Head of caudate nucleus (tissue), 42 donors: ENCODE measurements at regions not wholly inside any gene's neighbourhood (a gene's known extent, or its start where the extent isn't known, plus 50 kb on each side); places are given as distances from the start of the nearest gene placed in this dataset.
"Not testable (repeated sequence)": the region's sequence is repeated elsewhere in the genome, so short reads cannot be mapped to it uniquely, and the experiment has no call there.

ENCODE experiments used
- DNase-seq, 42 donors: peaks; one replicate each; pipeline versions ENCODE4 v3.0.0 to v3.0.0-alpha.2; 2020 to 2021; ENCODE audit warnings: mixed read lengths in 7 of 42
- intact Hi-C: fragments of 100-400 bp; cut with DNase I; formaldehyde crosslinking; loops from one replicate; pipeline ENCODE4 v1.15.0; 2022

DNA sequence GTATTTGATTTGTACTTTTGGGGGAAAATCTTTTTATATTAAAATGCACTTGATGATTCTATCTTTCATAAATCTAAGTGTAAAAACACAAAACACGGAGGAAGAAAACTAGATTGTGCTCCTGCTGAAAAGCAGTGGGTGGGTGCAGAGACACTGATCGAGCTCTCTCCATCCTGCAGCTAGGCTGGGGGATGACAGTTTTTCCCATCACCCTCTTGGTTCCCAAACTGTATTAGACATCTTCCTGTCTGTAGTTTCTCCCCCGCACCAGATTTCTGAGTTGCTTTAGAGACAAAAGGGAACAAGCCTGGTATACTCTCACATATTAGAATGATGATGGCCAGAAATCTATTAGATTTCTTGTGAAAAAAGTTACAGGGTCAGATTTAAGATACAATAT, 99.6 kb downstream of the FAM114A2 start:
- DNase-seq: peak in 32 of 42 donors; percentile 18 to 87 (median 52)
- intact Hi-C loops: no loop called here

DNA sequence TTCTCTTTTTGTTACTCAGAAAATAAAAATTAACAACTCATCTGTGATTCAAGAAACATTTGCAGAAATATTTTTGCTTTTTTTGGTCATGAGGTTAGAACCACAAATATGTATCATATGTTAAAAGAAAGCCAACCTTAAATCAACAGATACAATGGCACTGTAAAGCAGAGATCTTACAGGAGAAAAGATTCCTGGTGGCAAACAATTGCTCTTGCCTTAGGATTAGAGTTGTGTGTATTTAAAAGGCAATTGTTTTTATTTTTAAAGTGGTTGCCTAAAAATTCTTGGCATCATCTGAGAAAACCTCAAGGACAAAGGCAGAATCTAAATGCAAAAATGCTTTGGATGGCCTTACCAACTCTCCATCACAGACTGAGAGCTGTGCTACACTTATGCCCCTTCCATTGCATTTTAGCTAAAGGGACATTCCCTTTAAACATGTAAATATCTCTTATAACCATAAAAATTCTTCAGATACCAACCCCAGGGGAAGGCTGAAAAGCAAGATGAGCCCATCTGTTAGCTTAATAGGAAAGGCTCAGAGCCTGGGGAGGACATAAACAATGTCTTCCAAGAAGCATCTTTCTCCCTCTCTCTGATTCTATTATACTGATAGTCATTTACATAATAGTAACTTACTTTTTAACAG, 100.4 kb downstream of the FAM114A2 start:
- DNase-seq: no peak
- intact Hi-C loops: no loop called here

DNA sequence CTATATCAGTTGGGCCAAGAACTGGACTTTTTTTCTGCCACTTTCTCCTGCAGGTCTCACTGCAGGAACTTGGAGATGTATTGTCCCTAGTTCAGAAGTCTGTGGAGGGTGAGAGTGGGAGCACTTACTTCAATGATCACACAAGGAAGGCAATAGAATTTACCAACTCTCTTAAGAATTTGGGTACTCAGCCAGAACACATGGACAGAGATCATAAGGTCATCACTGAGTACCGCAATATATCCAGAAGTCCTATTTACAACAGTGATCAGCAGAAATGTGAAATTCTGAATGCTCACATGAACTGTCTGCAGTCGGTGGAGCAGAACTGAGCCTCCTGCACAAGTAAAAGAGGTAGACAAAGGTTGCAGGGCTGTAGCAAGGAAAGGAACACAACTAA, 101.0 kb downstream of the FAM114A2 start:
- intact Hi-C loops: no loop called here
- no peak for DNase-seq

DNA sequence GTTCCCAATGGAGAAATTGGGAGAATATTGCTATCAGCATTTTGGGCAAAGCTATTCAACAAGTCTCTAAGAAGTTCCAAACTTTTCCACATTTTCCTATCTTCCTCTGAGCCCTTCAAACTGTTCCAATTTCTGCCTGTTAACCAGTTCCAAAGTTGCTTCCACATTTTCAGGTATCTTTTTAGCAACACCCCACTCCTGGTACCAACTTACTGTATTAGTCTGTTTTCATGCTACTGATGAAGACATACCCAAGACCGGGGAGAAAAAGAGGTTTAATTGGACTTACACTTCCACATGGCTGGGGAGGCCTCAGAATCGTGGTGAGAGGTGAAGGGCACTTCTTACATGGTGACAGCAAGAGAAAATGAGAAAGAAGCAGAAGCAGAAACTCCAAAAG, 103.6 kb downstream of the FAM114A2 start:
- DNase-seq, intact Hi-C loops: not testable (repeated sequence)

DNA sequence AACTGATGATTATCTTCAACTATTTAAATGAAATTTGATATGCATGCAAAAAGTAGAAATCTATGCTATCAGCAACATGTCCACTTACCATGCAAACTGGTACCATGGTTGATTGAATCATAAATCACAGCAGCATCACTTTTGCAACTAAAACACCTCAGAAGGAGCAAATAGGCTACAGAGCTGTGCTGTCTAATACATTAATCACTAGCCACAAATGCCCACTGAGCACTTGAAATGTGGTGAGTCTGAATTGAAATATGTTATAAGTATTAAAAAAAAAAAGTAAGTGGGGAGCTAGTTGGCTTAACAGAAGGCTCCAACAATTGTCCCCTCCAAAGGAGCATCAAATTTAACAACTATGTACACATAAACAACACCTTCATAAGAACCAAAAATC, 112.5 kb downstream of the FAM114A2 start:
- no peak for DNase-seq
- intact Hi-C loops: no loop called here

DNA sequence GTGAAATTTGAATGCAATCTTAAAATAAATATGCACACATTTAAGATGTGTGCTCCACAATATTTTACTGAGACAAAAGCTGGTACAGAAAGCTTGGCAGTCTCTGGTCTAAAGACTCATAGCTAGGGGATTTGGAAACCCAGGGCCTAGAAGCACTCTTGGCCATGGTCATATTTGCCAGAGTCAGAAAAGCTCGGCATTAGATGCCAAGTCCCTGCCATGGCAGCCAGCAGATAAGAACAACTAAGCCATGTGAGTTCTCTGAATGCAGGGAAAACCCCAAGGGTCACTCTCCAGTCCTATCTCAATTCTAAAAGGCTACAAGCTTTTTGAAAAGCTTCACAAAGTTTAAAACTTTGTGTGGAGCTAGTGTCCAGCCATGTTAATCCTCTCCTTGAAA, 119.5 kb downstream of the FAM114A2 start:
- no peak for DNase-seq
- intact Hi-C loops: no loop called here

DNA sequence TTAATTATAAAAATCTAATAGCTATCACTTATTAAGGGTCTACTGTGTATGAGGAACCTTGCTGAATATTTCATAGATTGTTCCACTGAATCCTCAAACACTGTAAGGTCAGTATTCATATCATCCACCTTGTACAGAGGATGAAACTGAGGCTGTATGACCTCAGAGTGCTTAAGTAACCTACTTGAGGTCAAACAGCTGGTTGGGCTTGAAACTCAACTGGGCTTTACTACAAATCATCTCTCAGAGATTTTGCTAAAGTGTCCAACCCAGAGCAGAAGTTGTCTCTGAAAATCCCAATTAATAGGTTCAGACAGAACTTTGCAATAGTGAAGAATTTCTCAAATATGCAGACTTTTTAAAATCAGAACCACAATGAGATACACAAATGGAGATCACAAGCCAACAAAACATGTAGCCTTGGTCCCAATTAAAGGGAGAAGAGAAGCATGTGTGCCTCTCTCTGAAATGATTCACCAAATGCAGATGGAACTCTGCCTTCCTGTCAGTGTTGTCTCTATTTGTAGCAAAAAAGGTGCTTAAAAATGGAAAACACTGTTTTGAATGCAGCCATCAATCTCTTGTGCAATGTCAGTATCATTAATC, 131.4 kb downstream of the FAM114A2 start:
- intact Hi-C loops: no loop called here
- DNase-seq: no peak

DNA sequence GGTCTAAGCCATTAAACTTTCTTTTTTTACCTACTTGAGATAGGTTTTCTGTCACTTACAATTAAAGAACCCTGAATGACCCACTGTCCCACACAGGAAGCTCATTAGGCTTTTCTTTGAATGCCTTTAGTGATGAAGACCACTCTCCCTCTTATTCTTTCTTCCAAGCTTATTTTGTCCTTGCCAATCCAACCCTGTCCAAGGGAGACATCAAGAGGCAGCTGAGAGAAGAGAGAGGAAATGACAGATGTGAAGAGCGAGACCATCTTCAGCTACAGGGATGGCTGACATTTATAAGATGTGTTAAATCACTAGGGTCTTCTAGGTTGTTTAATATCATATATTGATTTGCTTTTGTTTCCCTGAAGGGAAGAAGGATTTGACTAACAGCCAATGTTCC, 133.5 kb downstream of the FAM114A2 start:
- DNase-seq: no peak
- intact Hi-C loops: no loop called here

DNA sequence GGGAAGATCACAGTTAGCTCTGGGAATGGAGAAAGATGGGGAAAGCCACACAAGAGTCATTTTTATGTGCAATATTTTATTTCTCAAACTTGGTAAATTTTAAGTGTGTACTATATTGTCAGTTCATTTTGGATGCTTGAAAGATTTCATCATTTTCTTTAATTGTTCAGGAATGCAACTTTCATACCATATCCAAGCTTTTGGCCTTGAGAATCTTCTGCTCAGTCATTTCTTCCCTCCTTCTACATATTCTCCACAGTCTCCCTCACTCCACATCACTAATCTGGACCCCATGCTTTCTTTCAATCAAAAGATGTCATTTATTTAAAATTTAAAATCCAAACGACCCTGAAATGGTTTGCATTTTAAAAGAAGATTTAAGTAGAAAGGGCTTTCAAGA, 135.4 kb downstream of the FAM114A2 start:
- intact Hi-C loops: no loop called here
- DNase-seq: no peak

DNA sequence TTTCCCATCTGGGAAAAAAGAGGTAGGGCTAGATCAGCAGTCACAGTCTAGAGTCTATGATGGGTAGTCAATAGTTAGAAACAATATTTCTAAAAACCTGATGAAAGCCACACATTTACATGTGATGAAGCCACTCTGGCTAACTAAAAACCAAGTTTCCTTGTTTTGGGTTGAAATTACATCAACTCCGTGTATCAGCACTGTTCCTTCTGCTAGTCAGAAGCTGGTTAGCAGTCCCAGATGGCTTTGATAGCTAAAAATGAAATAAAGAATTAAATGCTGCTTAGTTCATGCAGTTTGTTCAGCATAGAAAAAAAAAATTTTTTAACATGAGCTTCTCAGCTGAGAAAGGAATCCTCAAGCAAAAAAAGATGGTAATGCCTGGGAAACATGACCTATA, 136.7 kb downstream of the FAM114A2 start:
- DNase-seq: no peak

DNA sequence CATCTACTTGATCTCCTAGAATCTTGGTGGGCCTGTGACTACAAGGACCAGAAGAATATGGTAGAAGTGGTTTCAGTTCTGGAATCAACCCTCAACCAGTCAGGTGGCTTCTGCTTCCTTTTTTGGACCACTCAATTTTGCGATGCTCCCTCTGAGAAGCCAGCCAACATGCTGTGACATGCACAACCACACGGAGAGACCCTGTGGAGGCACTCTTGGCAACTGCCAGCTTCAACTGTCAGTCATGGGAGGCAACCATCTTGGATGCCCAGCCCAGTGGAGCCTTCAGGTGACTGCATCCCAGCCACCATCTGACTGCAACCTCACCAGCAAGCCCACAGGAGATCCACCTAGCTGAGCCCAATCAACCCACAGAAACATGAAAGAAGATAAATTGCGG, 137.3 kb downstream of the FAM114A2 start:
- no peak for DNase-seq
- intact Hi-C loops: no loop called here

More for the DNA sequence above, 136.7 kb downstream of the FAM114A2 start:
- intact Hi-C loops: no loop called here

DNA sequence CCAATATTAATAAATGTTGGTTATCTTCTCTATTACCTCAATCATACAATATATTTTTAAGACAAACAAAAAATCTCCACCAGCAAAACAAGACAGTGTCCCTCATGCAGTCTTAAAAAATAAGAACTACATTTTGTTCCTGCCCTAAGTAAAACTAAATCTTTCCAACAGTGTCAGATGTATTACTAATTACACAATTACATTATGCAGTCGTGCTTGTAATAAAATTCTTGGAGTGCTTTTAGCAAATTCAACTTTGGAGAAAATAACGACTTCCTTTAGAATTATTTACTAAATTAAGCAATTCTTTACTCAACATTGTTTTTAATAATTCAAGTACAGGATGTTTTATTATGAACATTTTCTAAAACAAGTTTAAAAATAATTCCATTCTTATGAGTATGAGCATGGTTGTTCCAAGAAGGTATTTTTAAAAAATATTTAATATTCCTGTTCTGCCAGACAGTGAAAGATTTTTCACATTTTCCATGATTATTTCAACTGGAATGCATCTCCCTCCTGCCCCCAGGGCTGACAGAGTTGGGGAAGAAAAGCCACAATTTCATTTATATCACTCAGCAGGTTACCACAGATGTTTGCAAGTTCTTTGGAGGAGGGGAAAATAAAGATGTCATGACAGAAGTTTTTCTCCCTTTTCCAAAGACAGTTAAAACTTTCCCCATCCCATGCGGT, 137.9 kb downstream of the FAM114A2 start:
- DNase-seq: no peak
- intact Hi-C loops: no loop called here

DNA sequence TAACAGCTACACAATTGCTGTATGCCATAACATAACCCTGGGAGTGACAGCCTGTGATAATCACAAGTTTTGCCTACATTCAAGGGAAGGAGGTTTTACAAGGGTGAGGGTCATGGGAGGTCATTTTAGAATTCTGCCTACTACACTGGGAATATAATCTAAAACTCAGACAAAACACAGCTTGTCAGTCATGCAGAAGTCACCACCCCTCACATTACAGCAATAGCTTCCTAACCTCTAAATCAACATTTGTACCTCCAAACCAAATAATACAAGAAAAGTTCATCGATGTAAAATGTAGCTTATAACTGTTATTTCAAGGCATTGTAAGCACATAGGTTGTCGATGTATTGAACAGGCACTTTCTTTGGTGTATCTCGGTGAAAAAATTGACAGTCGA, 139.0 kb downstream of the FAM114A2 start:
- intact Hi-C loops: no loop called here

DNA sequence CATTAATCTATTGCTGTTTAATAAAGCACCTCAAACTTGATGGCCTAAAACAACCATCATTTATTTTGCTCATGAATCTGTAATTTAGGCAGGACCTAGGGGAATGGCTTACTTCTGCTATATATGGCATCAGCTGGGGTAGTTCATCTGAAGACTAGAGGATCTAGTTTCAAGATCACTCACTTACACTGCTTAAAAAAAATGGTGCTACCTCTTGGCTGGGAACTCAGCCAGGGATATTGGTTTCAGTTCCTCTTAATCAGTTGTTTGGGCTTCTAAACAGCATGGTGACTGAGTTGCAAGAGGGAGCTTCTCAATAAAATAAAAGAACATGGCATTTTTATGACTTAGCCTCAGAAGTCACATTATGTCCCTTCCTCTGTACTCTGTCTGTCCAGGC, 142.0 kb downstream of the FAM114A2 start:
- intact Hi-C loops: no loop called here
- peak in 4 of 42 donors; percentile 3 to 22 (median 11) for DNase-seq

More for the DNA sequence above, 139.0 kb downstream of the FAM114A2 start:
- no peak for DNase-seq

DNA sequence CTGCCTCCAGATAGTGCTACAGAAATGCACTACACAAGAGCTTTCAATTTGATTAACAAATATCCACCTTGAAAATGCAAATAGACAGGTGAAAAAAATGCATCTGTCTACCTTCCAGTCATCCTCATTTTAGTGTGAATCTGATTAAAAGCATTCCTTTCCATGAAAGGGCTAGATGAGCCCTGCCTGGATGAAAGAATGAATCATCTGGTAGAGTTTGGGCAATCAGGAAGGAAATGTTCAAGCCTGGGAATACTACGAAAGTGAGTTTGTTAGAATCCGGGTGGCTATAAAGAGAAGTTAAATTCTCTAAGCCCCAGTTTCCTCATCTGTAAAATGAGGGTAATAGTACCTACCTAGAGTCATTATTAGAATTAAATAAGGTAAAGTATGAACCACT, 142.6 kb downstream of the FAM114A2 start:
- DNase-seq: no peak
- intact Hi-C loops: no loop called here

DNA sequence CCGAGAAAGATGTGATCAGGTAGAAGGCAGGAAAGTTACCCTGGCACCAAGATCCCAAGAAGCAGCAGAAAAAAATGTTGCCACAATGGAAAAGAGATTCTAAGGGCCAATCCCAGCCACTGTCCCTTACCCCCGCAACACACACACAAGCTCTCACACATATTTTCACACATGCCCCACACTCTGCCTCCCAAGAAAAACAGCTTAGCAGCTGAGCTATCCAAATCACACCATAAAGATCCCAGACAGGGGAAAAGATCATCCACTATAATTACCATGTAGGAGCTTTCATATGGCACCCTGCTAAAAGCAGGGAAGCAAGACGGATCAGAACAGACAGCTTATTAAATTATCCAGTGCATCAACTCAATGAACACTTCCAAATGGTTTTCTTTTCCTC, 143.4 kb downstream of the FAM114A2 start:
- intact Hi-C loops: no loop called here

DNA sequence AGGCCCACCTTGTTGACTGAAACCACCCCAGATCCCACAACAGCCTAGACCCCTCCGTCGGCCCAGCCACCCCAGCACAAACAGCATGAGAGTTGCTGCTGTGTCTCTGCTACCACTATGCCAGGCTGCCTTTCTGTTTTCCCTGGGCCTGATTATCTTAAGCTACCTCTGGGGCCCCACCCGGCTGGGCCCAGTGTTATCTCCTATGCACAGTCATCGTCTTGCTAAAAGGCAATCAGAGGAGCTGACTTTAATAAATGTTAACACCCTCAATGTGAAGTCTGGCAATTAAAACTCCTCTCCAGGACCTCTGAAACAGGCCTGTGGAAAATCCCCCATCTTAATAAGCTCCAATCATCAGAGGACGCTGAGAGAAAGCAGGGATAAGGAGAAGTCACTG, 144.9 kb downstream of the FAM114A2 start:
- intact Hi-C loops: no loop called here
- no peak for DNase-seq

More for the DNA sequence above, 143.4 kb downstream of the FAM114A2 start:
- DNase-seq: no peak

DNA sequence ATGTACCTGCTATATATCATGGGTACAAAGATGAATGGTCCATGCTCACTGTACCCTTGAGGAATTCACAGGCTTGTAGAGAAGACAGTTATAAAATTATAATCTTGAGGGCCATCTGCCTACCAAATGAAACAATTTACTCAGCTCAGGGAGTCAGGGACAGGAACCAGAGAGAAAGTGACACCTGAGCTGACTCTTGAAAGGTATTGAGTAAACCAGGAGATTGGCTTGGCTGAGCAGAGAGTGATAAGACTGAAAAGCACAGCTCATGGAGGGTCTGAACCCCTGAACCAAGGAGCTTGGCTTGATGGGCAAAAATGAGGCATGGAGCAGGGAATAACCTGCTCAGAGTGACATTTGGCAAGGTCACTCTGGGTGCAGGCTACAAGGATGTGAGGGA, 147.3 kb downstream of the FAM114A2 start:
- DNase-seq: no peak
- intact Hi-C loops: no loop called here

DNA sequence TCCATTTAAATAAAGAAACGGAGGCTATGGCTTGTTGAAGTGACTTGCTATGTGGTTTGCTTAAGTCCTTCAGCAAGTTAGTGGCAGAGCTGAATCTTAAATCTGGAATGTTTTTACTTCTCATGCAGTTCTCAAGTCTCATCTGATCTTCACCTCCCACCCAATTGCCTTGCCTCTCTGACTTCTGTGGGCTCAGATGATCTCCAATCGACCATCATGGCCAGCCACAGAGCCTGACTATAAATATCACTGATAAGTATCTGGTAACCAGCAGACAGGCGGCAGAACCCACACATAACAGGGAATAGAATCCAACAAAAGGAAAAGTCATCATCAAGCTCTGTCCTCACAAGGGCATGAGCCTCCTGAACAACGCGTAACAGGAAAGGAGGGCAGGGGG, 149.9 kb downstream of the FAM114A2 start:
- no peak for DNase-seq
- intact Hi-C loops: no loop called here

DNA sequence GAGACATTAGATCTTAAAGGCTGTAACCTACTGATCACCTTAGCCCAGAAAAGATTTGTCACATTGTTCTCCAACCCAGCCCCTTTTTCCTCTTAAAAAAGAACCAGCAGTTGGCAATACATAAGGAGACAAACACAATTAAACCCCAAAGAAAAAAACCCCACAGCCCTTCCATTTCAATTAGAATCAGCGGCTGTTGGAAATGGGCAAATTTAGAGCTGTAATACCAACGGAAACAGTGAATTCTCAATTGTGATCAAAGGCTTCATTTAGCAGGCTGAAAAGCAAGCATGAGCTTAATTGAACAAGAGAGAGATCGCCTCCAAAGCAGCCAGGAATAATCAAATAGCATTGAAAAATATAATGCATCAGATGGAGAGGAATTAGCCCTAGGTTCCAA, 153.6 kb downstream of the FAM114A2 start:
- intact Hi-C loops: no loop called here
- DNase-seq: no peak

DNA sequence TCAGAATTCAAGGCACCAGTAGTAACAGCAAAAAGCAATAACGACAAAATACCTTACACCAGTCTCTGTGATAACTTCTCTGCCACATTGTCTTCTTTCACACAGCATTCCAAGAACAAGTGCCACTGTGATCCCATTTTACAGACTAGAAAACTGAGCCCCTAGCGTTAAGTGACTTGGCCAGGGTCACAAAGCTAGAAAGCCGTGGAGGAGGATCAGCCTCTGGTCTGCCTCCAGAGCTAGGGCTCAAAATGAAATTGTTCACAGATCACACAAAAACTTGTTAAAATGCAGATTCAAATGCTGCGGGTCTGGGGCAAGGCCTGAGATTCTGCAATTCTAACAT, 154.1 kb downstream of the FAM114A2 start:
- intact Hi-C loops: no loop called here

More for the DNA sequence above, 154.1 kb downstream of the FAM114A2 start:
- no peak for DNase-seq
